Stomach (tissue), 8 donors: ENCODE measurements at regions not wholly inside any gene's neighbourhood (a gene's known extent, or its start where the extent isn't known, plus 50 kb on each side); places are given as distances from the start of the nearest gene placed in this dataset.

ENCODE experiments used
- DNase-seq, 2 donors: peaks; one replicate each; pipeline versions ENCODE4 v3.0.0 to v3.0.0-alpha.2; 2013 to 2019
- H3K27ac ChIP-seq, 5 donors: fragments of 200-600 bp in 4 of 5; sonication (generic) in 4 of 5; one replicate each; pipeline ENCODE4 v1.5.1; 2013 to 2019; ENCODE audit warnings: mild to moderate bottlenecking in 1 of 5, moderate library complexity in 1 of 5
- H3K27me3 ChIP-seq, 3 donors: fragments of 200-600 bp; sonication (generic); one replicate each; pipeline ENCODE4 v1.5.1; 2017 to 2019; ENCODE audit warnings: mixed run types in 1 of 3
- H3K36me3 ChIP-seq, 4 donors: fragments of 200-600 bp; sonication (generic); 1 replicate in 3 of 4; 2 replicates in 1 of 4; pipeline ENCODE4 v1.5.1; 2016 to 2019
- H3K4me1 ChIP-seq, 4 donors: fragments of 200-600 bp; sonication (generic); one replicate each; pipeline ENCODE4 v1.5.1; 2016 to 2019
- H3K4me3 ChIP-seq, 4 donors: fragments of 200-600 bp; sonication (generic) in 3 of 4; one replicate each; pipeline ENCODE4 v1.5.1; 2016 to 2019; ENCODE audit warnings: mild to moderate bottlenecking in 1 of 4
- H3K9me3 ChIP-seq, 4 donors: fragments of 200-600 bp; sonication (generic); one replicate each; pipeline ENCODE4 v1.5.1; 2016 to 2019
- EP300 ChIP-seq: sonication (generic); formaldehyde crosslinking; IDR thresholded peaks from one replicate; pipeline ENCODE4 v1.6.1; 2017; ENCODE audit warnings: antibody characterized with exemption
- POLR2A ChIP-seq, 4 donors: fragments of 450-650 bp; IDR thresholded peaks; one replicate each; pipeline ENCODE4 v1.6.1; 2016; ENCODE audit warnings: antibody characterized with exemption in 4 of 4, control low read depth in 2 of 4, mild to moderate bottlenecking in 1 of 4, moderate library complexity in 1 of 4
- POLR2AphosphoS5 ChIP-seq, 3 donors: sonication (generic); formaldehyde crosslinking; IDR thresholded peaks; one replicate each; pipeline ENCODE4 v1.6.1; 2016; ENCODE audit warnings: antibody characterized with exemption in 3 of 3
- WGBS, 5 donors: extraction: QIAGEN DNeasy Blood & Tissue Kit in 3 of 5; methylation state at CpG; one replicate each; pipeline versions ENCODE4 v1.1.5 to v1.1.7; 2013 to 2018; 5-methylcytosine and 5-hydroxymethylcytosine counted together
- intact Hi-C: fragments of 100-400 bp; cut with DNase I; formaldehyde crosslinking; loops from one replicate; pipeline ENCODE4 v1.15.1; 2023; ENCODE audit warnings: low total_unique reads
- TF ChIP-seq, protein P1 (sequence below), 7 experiments: fragments of 450-650 bp in 4 of 7; fragments of 200-600 bp in 3 of 7; sonication (generic) in 3 of 7; IDR thresholded peaks; one replicate each; pipeline ENCODE4 v1.5.1; 2016 to 2019; ENCODE audit warnings: antibody characterized with exemption in 7 of 7, control low read depth in 2 of 7, mild to moderate bottlenecking in 1 of 7
- donor health status: healthy with polysubstance abuse.
- donor health status: Bipolar disorder and iron deficiency.
- donor health status: healthy.

DNA sequence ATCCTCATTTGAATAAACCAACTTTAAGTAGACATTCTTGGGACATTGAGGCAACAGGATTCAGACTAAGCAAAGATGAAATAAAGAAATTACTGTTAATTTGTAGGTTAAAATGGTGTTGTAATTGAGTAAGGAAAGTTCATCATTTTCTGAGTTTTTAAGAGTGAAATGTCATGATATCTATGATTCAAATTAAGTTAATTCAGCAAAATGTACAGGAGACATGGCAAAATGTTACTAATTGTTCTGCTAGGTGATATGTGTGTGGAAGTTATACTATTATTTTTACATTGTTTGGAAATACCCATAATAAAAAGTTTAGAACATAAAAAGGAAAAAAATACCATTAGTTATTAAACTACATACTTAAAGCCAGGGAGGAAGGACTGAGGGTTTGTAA, 55.0 kb upstream of the EGLN3 start:
- H3K27me3 ChIP-seq = no peaks in the 10 kb centered on the region
- H3K36me3 ChIP-seq = no peaks in the 10 kb centered on the region
- H3K4me3 ChIP-seq = no peak overlapping the region
- no peaks in the 10 kb centered on the region for H3K4me1 ChIP-seq
- H3K9me3 ChIP-seq = no peaks in the 10 kb centered on the region
- no peak for DNase-seq
- intact Hi-C loops = no loop called here
- no peak overlapping the region for H3K27ac ChIP-seq
- TF ChIP-seq EP300 (no peak), POLR2A (IDR thresholded peaks at IDR 0.05) (no peak)
- TF ChIP-seq, protein P1, sequence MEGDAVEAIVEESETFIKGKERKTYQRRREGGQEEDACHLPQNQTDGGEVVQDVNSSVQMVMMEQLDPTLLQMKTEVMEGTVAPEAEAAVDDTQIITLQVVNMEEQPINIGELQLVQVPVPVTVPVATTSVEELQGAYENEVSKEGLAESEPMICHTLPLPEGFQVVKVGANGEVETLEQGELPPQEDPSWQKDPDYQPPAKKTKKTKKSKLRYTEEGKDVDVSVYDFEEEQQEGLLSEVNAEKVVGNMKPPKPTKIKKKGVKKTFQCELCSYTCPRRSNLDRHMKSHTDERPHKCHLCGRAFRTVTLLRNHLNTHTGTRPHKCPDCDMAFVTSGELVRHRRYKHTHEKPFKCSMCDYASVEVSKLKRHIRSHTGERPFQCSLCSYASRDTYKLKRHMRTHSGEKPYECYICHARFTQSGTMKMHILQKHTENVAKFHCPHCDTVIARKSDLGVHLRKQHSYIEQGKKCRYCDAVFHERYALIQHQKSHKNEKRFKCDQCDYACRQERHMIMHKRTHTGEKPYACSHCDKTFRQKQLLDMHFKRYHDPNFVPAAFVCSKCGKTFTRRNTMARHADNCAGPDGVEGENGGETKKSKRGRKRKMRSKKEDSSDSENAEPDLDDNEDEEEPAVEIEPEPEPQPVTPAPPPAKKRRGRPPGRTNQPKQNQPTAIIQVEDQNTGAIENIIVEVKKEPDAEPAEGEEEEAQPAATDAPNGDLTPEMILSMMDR (IDR thresholded peaks at IDR 0.05) = no peak

DNA sequence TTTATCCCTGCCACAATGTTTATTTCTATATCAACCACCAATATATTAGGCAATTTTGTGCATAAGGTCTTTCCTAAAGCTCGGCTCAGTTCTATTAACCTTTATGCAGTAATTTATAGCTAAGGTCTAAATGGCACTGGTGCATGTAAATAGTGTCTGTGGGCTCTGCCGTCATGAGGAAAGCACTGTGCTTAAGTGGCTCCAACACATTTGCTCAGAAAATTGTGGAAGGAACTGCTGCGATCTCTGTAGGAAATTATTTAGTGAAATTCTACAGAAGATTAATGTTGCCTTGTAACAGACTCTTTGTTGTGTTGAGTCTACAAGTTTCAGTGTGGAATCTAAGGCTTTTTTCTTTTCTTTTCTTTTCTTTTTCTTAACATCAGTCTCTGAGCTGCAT, 54.0 kb upstream of the EGLN3 start:
- DNase-seq = no peak
- 67 to 85% (median 78%) methylated on average over 3 of the region's 3 CpGs for WGBS, 5 donors
- no peak for TF ChIP-seq EP300
- TF ChIP-seq, protein P1 (IDR thresholded peaks at IDR 0.05) = no peak
- TF ChIP-seq POLR2AphosphoS5 (IDR thresholded peaks at IDR 0.05) = no peak
- TF ChIP-seq POLR2A (IDR thresholded peaks at IDR 0.05) = no peak
- H3K9me3 ChIP-seq = no peaks in the 10 kb centered on the region
- H3K27me3 ChIP-seq = no peaks in the 10 kb centered on the region
- no peaks in the 10 kb centered on the region for H3K4me1 ChIP-seq
- no peak overlapping the region for H3K4me3 ChIP-seq
- H3K27ac ChIP-seq = no peak overlapping the region
- intact Hi-C loops = no loop called here
- no peaks in the 10 kb centered on the region for H3K36me3 ChIP-seq

DNA sequence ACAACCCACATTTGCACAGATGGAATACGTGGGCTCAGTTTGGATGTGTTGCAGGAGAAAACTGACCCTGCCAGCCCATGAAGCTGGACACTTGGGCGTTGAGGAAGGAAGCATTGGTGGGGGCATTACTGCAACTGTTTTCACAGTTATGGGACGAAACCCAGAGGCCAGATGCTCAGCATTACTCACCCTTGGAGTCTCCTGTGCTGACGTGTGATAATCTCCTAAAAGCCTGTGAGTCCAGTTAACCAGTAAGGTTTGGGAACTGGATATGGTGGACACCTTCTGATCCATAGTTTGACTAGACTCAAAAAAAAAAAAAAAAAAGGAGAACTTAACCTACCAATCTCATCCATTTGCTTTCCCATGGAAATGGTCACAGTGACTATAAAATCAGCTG, 52.8 kb upstream of the EGLN3 start:
- H3K27me3 ChIP-seq = no peaks in the 10 kb centered on the region
- WGBS, 5 donors = 56 to 77% (median 59%) methylated on average over 4 of the region's 4 CpGs

GRCh38 chr14:34003082-34003668, 52.3 kb upstream of the EGLN3 start:
- TF ChIP-seq EP300 (no peak), POLR2AphosphoS5 (IDR thresholded peaks at IDR 0.05) (no peak), POLR2A (IDR thresholded peaks at IDR 0.05) (no peak)
- TF ChIP-seq, protein P1 (IDR thresholded peaks at IDR 0.05) = no peak
- no peaks in the 10 kb centered on the region for H3K27me3 ChIP-seq
- no peak for DNase-seq
- H3K4me1 ChIP-seq = no peaks in the 10 kb centered on the region
- H3K4me3 ChIP-seq = no peak overlapping the region
- 74 to 87% (median 82%) methylated on average over 4 of the region's 4 CpGs for WGBS, 5 donors
- no peaks in the 10 kb centered on the region for H3K9me3 ChIP-seq
- H3K27ac ChIP-seq = no peak overlapping the region
- intact Hi-C loops = no loop called here
- no peaks in the 10 kb centered on the region for H3K36me3 ChIP-seq

More for the DNA sequence above, 52.8 kb upstream of the EGLN3 start:
- H3K4me1 ChIP-seq = no peaks in the 10 kb centered on the region
- H3K36me3 ChIP-seq = no peaks in the 10 kb centered on the region
- H3K4me3 ChIP-seq = no peak overlapping the region
- no peak for DNase-seq
- no peaks in the 10 kb centered on the region for H3K9me3 ChIP-seq
- H3K27ac ChIP-seq = no peak overlapping the region
- intact Hi-C loops = no loop called here
- TF ChIP-seq POLR2AphosphoS5 (IDR thresholded peaks at IDR 0.05) (no peak), EP300 (no peak), POLR2A (IDR thresholded peaks at IDR 0.05) (no peak)
- TF ChIP-seq, protein P1 (IDR thresholded peaks at IDR 0.05) = no peak
